Testis (tissue), 2 donors: ENCODE measurements at regions not wholly inside any gene's neighbourhood (a gene's known extent, or its start where the extent isn't known, plus 50 kb on each side); places are given as distances from the start of the nearest gene placed in this dataset.

Source experiments
- POLR2A ChIP-seq: fragments of 450-650 bp; IDR thresholded peaks from one replicate; pipeline ENCODE4 v1.6.1; 2017; ENCODE audit warnings: antibody characterized with exemption, mild to moderate bottlenecking, moderate library complexity
- TF ChIP-seq, protein P1 (sequence below), 3 experiments: fragments of 450-650 bp in 2 of 3; fragments of 200-600 bp in 1 of 3; sonication (generic) in 1 of 3; IDR thresholded peaks; one replicate each; pipeline ENCODE4 v1.5.1; 2016 to 2019; ENCODE audit warnings: antibody characterized with exemption in 3 of 3, mild to moderate bottlenecking in 2 of 3, moderate library complexity in 1 of 3

DNA sequence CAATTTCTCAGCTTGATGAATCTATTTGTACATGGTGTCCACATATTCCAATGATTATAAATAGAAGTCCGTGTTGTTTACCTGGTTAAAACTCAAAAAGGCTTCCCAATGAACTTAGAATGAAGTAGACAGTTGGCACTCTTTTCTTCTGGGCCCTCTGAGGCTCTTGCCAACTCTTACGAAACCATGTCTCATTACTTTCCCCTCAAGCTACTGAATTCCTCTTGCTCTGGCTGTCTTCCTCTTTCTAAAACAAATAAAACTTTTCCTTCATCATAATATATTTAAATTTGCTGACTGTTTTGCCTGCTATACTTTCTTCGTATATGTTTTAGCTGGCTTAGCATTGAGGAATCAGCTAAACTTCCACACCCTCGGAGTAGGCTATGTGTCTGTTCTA lies 139.7 kb downstream of the SLITRK6 start:
- TF ChIP-seq, protein P1, sequence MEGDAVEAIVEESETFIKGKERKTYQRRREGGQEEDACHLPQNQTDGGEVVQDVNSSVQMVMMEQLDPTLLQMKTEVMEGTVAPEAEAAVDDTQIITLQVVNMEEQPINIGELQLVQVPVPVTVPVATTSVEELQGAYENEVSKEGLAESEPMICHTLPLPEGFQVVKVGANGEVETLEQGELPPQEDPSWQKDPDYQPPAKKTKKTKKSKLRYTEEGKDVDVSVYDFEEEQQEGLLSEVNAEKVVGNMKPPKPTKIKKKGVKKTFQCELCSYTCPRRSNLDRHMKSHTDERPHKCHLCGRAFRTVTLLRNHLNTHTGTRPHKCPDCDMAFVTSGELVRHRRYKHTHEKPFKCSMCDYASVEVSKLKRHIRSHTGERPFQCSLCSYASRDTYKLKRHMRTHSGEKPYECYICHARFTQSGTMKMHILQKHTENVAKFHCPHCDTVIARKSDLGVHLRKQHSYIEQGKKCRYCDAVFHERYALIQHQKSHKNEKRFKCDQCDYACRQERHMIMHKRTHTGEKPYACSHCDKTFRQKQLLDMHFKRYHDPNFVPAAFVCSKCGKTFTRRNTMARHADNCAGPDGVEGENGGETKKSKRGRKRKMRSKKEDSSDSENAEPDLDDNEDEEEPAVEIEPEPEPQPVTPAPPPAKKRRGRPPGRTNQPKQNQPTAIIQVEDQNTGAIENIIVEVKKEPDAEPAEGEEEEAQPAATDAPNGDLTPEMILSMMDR (IDR thresholded peaks at IDR 0.05) = no peak
- no peak for TF ChIP-seq POLR2A
